NOMO-1 (cell line): ENCODE measurements at regions not wholly inside any gene's neighbourhood (a gene's known extent, or its start where the extent isn't known, plus 50 kb on each side); places are given as distances from the start of the nearest gene placed in this dataset.
A peak's percentile ranks its signal among the peaks of the same experiment; 100 is the strongest.

Experiments used
- DNase-seq, 2 experiments: peaks; one replicate each; lab custom pipeline; 2025; ENCODE audit not compliant: unreplicated experiment in 2 of 2; lab: John Stamatoyannopoulos, UW

DNA sequence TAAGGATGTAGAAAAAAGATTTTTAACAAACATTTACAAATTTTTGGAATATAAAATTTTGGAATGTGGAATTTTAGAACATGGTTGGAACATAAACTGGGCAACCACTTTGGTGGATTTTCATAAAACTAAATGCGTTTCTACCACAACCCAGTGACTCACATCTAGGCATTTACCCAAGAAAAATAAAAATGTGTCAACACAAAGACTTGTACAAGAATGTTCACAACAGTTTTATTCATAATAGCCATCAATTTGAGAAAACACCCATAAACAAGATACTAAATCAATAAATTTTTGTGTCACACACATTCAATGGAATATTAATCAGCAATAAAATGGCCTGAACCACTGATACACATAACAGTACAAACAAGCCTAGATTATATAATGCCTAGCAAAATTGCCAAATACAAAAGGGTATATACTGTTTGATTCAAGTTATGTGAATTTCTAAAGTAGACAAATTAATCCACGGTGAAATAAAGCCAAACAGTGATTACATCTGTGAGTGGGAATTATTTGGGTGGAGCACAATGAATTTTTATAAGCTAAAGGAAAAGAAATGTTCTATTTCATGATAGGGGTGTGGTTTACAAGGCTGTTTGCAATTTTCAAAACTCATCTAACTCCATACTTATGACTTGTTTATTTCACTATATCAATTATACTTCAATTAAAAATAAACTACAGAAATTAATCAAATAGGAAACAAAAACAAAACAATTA is 415.2 kb upstream of the OR4E1 start:
- DNase-seq: no peak

GRCh38 chr14:22086131-22086530 is 412.5 kb upstream of the OR4E1 start:
- DNase-seq: no peak

- peak in 1 of 2 experiments; percentile 37 for DNase-seq
Observed at GRCh38 chr14:22084393-22085281, 411.0 kb upstream of the OR4E1 start.

DNA sequence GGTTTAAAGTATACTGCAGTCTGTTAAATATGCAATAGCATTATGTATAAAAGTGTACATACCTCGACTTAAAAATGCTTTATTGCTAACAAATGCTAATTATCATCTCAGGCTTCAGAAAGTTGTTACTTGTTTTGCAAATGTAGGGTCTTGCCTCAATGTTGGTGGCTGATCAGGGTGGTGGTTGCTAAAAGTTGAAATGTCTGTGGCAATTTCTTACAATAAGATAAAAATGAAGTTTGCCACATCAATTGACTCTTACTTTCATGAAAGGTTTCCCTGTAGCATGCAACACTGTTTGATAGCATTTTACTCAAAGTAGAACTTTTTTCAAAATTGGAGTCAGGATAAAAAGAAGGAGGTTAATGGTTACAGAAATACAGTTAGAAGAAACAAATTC is 407.7 kb upstream of the OR4E1 start:
- no peak for DNase-seq

DNA sequence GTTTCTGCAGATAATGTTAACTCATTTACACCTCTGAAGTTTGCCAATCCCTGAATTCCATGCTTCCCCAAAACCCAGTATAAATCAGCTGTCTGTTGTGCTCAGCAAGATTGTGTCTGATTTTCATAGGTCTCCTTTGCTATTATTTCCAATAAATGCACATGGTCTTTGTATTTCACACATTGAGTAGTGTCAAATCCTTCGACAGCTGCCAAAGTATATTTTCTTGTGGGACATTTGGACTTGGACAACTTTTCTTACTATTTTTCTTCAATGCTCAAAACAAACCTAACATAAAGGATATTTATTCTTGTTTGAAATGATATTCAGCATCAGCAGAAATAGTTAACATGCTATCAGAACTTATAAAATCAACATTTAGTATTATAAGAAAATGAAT is 406.1 kb upstream of the OR4E1 start:
- no peak for DNase-seq

DNA sequence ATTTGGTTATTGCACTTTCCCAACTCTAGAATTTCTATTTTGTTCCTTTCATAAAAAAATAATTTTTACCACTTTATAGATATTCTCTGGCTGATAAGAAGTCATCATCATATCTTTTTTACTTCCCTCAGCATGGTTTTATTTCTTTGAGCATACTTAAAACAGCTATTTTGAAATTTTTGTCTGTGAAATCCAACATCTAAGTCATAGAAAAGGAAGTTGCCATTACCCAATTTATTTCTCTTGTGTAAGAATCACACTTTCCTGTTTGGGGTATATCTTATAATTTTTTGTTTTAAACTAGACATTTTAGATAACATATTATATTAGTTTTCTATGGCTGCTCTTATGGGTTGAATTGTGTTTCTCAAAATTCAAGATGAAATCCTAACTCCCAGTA is 400.2 kb upstream of the OR4E1 start:
- peak in 1 of 2 experiments; percentile 58 for DNase-seq

- DNase-seq: peak; percentile 57 to 80
Observed at GRCh38 chr14:22071006-22071405, 397.4 kb upstream of the OR4E1 start.

DNA sequence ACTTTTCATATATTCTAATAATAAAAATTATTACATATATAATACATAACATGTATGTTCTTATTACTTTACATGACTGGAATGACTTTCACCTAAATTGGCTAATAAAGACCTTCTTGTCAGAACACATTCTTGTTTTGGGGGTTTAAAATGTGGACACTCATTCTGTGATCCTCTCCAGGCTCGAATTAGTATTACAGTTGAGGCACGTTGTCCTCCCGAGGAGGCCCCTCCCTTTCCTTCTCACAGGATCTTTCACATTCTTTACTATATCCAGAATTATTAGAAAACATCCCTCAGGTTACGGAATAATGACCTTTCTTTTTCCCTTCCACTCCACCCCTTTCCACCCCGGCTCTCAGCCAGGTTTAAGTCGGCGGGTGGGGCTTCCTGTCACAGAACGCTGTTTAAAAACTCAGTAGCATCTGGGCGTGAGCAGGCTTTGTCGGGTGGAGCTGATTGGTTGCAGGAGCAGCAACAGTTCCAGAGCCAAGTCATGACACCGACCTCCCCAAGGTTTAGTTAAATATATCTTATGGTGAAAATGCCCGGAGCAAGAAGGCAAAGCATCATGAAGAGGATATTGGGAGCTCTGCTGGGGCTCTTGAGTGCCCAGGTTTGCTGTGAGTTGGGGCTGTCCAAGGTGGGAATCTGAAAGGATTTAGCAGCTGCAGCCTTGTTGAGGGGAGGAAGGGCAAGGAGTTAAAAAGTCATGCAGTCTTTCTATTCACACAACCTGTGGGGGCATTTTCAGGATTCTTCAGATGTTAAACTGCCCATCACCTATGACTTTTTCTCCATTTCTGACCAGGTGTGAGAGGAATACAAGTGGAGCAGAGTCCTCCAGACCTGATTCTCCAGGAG is 396.7 kb upstream of the OR4E1 start:
- DNase-seq: peak in 1 of 2 experiments; percentile 6

- no peak for DNase-seq
Observed at GRCh38 chr14:22065347-22065746, 391.7 kb upstream of the OR4E1 start.

DNA sequence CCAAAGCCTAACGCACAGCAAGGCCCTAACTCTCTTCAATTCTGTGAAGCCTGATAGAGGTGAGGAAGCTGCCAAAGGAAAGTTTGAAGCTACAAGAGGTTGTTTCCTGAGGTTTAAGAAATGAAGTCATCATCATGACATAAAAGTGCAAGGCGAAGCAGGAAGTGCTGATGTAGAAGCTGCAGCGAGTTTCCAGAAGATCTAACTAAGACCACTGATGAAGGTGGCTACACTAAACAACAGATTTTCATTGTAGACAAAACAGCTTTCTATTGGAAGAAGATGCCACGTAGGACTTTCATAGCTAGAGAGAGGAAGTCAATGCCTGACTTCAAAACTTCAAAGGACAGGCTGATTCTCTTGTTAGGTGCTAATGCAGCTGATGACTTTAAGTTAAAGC is 385.6 kb upstream of the OR4E1 start:
- no peak for DNase-seq

DNA sequence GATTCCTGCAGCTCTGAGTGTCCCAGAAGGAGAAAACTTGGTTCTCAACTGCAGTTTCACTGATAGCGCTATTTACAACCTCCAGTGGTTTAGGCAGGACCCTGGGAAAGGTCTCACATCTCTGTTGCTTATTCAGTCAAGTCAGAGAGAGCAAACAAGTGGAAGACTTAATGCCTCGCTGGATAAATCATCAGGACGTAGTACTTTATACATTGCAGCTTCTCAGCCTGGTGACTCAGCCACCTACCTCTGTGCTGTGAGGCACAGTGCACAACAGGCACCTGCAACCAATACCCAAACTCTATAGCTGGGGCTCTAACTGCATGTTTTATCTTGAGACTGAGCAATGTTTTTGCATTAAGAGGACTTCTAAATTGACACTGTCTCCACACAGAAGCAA is 379.2 kb upstream of the OR4E1 start:
- DNase-seq: no peak

- DNase-seq: peak in 1 of 2 experiments; percentile 42
Observed at GRCh38 chr14:22047115-22047514, 373.5 kb upstream of the OR4E1 start.

- DNase-seq: no peak
Observed at GRCh38 chr14:22046063-22046462, 372.4 kb upstream of the OR4E1 start.

GRCh38 chr14:22044193-22044592 is 370.6 kb upstream of the OR4E1 start:
- DNase-seq: no peak

- no peak for DNase-seq
Observed at GRCh38 chr14:22040781-22041125, 367.1 kb upstream of the OR4E1 start.

DNA sequence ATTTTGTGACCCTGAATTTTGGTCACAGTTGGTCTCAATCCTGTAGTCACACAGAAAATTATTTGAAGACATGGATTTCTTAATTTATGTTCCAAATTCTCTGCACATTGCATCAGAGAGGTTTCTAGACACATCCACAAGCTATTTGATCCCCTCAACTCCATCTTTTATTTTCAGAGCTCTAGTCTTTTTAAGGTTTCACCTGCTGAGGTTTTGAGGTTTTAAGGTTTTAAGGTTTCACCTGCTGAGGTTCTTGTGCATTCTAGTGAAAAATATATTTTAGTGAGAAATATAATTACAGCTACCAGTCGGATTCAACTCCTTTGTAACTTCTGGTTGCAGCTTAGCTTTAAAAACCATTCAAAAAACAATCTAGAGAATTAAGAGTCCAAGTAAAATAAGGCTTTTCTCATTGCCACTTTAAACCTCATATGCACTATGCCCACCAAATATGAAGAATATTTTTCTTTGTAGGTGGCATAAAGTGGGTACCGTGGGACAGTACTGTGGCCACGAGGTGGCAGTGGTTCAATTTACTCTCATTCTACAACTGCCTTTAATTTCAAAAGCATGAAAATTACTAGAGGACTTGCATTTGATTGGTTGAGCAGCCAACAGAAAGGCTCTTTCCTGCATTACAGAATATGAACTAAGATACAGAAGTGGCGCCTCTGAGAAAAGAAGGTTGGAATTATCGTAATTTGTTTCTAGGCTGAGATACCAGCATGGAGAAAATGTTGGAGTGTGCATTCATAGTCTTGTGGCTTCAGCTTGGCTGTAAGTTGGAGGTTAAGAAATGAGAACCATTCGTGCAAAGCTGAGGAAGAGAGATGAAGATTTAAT is 366.5 kb upstream of the OR4E1 start:
- peak in 1 of 2 experiments; percentile 8 for DNase-seq

DNA sequence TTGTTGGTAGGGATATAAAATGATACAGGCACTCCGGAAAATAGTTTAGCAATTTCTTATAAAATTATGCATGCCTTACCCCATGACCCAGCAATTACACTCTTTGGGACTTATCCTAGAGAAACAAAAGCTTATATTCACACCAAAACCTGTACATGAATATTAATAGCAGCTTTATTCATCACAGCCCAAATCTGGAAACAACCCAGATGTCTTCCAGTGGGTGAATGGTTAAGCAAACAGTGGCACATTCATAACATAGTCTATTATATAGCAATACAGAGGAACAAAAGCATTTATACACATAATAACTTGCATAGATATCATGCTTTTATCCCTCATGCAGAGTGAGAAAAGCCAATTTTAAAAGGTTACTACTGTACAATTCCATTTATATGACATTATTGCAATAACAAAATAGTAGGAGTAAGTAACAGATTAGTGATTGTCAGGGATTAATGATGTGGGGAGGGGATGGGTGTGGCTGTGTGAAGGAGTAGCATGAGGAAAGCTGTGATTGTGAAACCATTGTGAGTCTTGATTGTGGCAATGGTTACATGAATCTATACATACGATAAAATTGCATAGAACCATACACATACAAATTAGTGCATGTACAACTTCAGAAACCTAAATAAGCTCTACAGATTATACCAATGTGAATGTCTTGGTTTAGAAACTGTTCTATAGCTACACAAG is 363.1 kb upstream of the OR4E1 start:
- no peak for DNase-seq

DNA sequence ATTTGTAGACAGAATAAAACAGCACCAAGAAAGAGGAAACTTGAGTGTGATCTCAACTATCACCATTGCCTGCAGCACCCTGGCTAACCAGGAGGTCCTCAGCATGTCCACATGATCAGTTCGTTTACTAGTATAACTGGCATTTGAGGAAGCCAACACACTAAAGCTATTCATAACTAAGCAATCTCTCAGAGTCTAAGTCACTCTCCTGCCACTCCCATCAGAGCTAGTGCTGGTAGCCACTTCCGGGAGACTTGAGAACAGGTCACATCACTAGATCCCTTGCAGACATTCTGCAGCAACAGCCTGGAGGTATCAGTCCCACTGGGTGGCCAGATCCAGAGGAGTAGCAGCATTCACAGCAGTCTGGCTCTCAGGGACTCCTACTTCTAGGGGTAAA is 352.9 kb upstream of the OR4E1 start:
- DNase-seq: no peak

DNA sequence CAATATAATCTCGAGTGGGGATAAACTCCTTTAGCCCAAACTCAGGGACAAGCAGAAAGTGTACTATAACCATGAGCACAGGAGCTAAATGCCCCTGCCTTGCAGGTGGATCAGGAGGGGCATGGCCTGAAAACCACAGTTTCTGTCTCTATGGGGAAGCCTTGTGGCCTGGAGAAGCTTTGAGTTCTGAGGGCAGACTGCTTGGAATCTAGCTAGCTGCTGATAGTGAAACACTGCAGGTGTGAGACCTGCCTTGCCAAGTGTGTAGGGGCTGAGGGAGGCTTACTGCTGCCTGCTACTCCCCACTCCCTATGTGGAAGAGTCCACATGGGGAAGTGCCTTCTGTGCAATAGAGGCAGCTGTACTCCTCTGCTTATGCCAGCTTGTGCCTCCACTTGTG is 352.3 kb upstream of the OR4E1 start:
- no peak for DNase-seq

DNA sequence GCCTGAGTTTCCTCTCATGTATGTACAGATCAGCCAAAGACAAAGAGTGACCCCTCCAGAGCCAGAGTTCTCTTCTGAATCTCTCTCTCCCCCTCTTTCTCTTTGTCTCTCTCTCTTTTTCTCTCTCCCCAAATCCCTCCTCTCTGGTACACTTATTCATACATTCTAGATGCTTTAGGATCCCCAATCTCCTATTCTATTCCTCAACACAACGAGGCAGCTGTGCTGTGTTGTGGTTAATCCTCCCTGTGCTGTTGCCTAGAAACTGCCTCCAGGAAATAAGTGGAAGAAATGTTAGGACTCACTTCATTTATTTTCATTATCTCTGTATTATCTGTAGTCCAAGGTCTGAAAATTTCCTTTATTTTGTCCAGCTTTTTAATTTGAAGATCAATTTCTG is 350.5 kb upstream of the OR4E1 start:
- DNase-seq: no peak
